GM18520 (cell line): ENCODE measurements at regions not wholly inside any gene's neighbourhood (a gene's known extent, or its start where the extent isn't known, plus 50 kb on each side); places are given as distances from the start of the nearest gene placed in this dataset.

Experiments used
- ATAC-seq: cut with Tn5 transposase; IDR thresholded peaks from one replicate; pipeline ENCODE4 v1.9.1; 2021; ENCODE audit not compliant: unreplicated experiment

DNA sequence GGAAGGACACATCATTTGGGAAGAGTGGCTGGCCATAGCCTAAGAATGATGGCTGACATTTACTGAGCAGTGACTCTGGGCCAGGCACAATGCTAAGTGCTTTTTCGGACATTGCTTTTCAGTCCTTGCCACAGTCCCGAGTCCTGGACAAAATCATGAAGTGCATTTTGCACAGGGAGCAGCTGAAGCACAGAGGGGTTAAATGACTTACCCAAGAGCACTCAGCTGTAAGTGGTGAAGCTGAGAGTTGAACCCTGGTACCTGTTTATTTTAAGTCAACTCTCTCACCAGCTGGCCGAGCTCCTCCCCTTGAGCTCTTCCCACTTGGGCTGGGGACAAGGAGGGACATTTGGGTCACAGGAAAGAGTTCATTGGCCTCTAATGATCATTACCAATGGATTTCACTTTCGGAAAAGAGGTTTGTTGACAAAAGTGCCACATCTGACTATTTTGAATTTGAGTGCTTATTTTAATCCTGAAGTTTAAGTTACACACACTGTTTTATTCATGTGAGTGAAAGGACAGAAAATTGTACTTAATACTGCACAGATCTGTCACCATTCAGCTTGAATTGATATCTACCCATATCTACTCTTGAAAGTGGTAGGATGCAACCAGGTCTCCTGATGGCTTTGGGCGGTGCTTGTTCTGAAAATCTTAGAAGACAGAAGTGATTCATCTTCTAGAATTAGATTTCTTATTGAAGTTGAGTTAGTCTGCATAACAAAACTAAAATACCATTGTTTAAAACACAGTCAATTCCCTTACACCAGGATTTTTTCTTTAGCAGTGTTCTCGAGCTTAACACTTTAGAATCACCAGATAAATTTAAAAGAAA lies 368.7 kb upstream of the PROK2 start:
- ATAC-seq: no peak

DNA sequence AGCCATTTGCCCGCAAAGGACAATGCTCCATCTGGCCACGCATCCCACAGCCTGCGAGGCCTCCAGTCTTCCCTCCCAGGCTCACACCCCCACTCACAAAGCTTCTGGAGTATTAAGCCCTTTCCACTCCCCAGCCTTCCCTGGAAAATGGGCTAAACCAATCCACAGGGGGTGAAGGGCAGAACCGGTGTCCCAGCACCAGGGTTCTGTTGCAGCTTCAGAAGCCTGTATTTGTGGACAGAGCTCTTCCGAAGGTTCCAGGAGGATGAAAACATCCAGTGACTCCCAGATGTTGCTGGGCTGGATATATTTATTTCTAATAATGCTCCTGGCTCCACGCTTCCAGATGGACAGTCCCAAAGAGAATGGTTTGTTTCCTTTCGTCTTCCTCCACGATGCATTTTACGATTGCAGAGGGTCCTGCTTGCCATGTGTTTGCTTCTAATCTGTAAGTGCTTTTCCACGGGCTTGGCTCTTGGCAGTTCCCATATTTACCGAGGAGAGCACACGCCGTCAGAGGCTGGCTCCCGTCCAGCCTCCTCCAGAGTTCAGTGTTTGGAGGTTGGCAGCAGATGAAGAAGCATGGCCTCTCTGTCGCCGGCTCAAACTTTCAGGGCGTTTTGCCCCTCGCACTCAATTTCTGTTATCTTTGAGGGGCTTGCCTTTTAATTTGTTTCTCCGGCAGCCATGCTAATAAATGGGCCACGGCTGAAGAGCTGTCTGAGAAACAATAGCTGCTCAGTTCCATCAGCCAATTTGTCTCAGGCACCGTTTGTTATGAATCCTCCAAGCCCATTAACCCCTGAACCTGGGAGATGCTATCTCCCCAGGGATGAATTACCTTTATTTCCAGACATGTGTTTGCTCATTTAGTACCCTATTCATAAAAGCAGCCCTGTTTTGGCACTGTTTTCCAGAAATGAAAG lies 367.9 kb upstream of the PROK2 start:
- ATAC-seq: no peak

DNA sequence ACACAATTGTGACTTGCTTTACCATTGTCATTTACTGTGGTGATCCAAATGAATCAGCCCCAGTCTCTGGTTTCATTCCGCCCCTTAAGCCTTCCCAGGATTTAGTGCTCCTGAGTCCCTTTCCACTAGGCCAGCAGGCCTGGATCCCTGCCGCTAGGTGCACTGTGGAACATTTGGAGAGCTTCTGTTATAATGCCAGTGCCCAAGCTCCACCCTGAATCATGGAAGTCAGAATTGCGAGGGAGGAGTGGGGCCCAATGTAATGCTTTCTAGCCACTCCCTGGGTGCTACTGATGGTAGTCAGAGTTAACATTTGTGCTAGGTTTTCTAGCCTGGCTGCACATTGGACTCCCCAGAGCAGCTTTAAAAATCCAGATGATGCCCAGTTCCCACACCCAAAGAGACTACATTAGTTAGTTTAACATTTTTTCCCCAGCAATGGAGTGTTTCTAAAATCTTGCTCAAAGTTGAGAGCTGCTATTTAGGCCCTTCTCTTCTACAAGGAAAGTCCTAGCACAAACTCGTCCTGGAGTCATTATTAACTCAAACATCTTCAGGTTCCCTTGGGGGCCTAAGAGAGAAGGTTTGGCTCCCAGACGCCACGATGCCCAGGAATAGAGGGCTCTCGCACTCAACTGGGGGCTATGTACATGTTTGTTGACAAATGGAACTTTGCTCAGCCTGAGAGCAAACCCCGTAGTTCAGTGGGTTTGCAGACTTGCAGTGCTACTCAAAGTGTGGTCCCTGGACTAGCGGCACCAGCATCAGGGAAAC lies 366.7 kb upstream of the PROK2 start:
- ATAC-seq: no peak

DNA sequence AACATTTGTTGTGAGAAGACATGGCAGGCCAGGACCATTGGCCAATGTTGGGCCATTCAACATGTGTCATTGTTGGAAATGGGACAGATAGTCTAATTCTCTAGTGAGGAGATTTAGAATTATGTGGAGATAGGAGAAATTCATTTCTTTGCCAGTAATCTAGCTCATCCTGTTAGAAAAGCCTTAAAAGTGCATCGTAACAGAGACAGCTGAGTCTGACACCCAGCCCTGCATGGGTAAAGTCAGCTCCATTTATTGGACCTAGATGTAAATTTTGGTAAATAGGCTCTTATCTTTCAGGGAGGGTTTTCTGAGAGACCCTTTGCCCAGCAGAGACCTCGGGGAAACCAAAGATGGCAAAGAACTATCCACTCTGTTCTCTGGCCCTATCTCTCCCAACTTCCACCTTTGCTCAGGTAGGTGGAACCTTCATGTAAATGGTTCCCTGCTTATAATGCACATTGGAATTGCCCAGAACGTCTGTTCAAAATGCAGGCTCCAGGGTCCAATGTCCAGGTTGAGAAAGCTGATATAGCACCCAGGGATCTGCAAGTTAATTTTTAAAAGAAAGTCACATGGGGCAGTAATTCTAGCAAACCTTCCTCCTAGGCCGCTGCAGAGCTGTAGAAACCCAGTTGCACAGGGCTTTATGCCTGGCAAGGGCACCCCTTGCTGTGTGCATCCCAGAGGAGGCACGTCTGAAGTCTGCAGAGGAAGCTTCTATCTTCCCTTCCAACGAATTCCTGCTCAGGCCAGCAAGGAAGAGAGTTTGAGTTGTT lies 365.9 kb upstream of the PROK2 start:
- ATAC-seq: no peak

DNA sequence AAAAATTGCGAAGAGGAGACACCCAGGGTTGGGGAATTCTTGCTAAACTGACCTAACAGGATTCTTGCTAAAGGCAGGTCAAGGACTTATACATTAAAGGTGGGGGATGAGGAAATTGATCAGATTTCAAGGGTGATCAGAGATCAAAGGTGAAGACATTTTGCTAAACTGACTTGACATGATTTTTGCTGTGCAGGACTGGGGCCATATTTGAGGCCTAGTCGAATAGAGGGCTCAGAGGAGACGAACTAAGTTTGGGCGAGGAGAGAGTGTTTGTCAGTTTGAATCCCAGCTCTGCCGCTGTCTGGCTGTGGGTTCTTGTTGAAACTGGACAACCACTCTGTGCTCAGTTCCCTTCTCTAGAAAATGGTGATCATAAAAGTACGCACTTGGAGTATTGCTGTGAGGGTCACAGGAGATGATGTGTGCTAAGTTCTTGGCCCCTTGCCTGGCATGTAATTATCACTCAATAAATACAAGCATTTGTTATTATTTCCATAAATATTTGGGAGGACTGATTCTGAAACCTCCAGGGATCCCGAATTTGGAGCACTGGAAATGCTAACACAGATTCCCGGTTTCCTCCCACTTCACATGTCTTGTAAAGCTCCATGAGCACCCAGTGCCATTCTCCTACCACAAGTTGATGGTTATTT lies 364.8 kb upstream of the PROK2 start:
- ATAC-seq: no peak

DNA sequence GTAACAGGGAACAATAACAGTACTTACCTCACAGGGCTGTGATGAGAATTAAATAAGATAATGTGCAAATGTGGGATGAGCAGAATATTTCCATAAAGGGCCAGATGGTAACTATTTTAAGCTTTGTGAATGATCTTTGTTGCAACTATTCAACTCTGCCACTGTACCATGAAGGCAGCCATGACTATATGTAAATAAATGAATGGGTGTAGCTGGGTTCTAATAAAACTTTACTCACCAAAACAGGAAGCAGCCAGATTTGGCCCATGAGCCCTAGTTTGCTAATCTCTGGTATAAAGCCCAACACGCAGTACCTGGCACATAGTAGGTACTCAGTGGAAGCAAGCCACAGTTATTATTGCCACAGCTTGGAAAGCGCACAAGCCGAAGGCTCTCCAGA lies 362.7 kb upstream of the PROK2 start:
- no peak for ATAC-seq

DNA sequence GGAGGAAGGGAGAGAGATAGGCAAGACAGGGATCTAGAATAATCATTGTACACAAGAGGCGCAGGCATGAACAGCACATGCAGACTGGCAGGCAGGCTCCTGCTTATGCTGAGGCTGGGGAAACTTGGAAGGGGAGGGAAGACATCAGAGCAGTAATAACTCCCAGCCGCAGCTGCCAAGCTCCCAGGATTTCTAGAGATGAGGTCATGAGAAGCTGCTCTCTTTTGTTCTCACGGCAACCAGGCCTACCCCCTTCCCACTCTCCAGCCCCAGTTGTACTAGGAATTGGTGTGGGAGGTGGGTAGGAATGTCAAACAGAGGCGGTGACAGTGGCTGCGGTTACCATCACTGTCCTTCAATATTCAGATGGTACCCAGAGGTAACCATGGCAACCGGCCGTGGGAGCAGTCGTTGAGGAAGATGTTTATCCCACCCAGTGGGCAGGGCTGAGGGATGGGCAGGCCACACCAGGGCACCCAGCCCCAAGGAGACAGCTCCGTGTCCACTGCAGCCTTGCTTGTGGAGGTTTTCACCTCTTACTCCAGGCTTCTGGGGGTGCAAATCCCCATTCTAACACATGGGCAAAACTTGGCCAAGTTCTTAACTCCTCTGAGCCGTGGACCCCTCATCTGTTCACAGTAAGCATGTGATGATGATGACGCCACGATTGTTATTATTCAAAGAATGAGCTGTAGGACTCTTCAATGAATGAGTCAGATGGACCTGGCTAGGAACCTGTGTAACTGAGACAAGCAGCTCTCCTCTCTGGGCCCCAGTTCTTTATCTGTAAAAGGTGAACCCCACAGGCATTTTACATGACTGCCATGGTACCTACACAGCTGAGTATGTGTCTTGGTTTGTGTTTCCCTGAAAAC lies 360.8 kb upstream of the PROK2 start:
- no peak for ATAC-seq

DNA sequence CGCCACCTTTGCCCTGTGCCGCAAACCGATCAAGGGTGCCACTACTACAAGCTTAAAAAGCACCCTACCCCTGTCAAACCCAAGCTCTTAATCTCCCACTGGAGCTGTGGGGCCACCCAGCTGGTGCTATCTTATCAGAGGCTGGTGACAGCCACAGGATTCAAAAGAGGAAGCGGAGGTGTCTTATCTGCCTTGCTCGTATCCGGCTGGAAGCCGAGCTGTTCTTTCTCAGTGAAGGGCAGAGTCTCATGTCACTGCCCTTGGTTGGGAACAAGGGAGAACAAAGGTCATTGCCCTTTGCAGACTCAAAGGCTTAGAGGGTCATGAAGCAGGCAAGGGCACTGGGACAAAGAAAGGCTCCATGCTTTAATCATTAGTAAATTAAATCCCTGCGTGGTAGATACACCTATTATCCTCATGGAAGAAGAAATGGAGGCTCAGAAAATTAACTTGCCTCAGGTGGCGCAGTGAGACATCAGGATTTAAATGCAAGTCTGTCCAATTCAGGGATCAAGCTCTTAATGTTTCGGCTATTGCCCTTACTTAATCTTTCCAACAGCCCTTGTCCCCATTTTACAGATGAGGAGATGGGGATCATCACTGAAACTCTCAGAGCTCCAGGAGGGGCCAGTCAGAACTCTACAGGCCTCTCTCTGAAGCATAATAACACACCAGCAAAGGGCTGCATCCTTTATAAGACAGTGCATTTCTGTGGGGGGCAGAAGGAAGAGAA lies 360.0 kb upstream of the PROK2 start:
- ATAC-seq: no peak

DNA sequence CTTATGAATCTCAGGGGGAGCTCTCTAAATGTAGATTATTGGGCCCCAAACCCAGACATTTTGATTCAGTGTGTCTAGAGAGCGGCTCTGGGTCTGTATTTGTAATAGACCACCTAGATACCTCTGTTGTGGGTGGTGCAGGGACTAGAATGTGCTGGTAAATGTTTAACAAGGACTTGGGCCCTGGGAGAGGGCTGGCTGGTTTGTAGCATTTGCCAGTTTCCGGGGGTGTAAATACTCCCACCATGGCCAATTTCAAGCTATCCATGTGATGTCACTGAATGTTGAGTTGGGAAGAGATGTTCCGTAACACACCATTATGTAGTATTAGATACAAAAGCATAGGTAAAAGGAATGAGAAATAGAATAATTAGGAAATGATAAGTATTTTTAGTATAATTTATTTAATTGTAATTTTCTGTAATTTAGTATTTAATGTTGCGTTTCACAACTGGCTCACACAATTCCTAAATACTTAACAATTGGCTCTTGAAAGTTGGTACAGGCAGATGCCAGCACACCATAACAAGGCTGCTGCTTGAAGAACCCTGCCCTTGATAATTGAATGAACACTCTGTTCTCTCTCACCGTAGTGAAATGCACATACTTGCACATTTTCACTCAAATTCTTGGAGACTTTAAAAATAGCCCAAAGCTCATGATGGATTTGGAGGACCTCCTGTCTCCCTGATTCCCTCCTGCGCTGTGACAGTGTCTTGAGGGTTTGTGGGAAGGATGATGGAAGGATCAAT lies 359.2 kb upstream of the PROK2 start:
- no peak for ATAC-seq

DNA sequence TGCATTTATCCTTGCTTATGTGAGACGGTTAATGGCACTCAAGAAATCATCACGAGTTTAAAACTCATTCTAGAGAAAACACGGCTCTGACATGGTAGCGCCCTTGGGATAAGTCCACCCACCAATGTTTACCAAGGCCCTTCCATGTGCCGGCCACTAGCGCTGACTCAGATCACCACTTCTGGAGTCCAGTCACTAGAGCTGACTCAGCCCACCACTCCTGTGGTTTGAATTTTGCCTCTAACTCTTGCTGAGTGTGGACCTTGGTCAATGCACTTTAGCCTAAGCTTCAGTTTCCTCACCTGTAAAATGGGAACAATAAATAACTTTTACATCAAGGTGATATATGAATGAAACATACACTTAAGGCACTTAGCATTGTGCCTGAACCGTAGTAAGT lies 358.4 kb upstream of the PROK2 start:
- ATAC-seq: no peak

DNA sequence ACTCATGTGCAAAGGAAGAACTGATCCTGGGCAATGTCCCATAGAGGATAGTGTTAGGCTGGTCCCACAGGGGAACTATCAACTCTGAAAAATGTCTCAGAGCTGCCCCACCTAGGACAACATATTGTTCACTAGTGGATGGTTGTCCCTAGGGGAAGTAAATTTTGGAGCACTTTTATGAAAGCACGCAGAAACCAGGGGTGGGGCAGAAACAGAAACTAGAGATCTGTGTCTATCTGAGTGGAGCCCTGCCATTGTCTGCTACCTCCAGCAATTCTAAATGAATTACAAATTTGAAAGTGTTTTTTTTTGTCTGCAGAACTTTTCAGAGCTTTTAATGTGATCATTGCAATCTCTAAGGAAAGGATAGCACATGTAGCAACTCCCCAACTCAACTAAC lies 357.1 kb upstream of the PROK2 start:
- no peak for ATAC-seq

DNA sequence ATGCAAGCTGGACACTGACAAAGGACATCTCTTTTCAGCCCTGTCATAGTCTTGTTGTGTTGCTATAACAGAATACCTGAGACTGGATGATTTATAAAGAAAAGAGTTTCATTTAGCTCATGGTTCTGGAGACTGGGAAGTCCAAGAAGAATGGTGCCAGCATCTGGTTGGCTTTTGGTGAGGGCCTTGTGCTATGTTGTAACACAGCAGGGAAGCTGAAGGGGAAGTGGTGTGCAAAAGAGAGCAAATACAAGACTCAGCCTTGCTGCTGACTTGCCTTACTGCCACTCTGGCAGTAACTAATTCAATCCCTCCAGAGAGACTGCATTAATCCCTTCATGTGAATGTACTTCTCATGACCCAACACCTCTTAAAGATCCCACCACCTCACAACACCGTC lies 356.3 kb upstream of the PROK2 start:
- ATAC-seq: no peak

DNA sequence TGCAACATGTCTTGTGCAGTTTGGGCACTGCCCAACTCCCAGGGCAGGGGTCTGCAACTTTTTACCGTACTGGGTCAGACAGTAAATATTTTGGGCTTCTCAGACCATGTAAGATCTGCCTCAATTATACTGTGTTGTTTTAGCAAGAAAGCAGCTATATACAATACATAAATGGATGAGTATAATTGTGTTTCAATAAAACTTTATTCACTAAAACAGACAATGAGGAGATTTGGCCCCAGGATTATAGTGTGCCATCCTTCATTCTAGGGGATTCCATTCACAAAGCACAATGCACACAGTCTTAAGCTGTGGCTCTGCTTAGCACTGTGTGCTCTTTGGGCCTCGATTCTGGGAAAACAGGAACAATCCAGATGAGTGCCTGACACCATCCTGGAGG lies 354.4 kb upstream of the PROK2 start:
- no peak for ATAC-seq

DNA sequence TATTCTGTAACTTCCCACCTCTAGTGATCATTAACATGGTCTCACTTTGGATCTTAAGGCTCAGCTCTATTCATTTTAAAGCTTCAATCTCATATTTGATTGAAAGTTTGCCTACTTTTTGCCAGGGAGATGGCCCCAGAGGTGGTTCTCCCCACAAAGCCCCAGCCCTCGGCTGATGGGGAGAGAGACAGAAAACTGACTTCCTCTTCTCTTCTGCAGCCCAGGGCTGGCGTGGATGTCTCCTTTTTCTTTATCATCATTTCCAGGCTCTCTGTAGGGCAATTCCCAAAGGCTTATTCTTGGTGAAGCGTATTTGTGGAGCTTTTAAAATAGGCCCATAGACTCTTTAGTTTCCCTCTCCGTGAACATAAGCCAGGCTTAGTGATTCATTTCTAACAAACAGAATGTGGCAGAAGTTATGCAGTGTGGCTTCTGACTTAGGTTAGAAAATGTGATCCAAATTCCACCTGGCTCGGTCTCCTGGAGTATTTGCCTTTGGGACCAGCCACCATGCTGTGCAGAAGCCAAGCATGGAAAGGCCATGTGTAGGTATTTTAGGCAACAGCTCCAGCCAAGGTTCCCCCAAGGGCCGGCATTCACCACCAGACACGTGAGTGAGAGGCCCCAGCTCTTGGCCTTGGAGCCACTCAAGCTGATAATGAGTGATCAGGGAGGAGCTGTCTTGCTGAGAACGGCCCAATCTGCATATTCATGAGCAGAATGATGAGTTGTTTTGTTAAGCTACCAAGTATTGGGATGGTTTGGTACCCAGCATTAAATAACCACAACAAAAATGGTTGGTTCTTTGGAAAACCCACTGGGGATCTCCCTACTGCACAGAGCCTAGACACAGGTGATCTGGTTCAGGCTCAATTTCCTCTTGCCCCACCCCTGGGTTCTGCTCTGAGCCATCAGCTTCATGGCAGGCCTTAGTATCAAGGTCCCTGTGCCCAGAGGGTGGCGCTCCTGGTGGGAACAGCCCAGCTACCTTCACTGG lies 353.2 kb upstream of the PROK2 start:
- ATAC-seq: peak; percentile 54

DNA sequence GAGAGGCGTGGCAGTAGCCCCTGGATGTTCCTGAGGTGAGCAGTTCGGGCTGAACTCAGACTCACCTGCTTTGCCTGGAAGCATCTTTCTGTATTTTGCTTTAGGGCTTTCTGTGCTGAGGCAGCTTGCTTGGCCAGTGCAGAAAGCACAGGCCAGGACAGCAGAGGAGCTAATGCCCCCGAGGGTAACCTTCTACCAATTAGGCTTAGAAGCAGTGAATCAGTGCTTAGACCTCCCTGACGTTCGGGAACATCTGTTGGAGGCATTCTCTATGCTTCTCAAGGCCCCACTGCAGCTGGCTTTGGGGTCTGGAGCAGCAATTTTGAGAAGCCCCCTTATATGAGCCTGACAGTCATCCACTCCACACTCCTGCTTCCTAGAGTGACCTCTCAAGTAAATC lies 350.7 kb upstream of the PROK2 start:
- ATAC-seq: no peak

DNA sequence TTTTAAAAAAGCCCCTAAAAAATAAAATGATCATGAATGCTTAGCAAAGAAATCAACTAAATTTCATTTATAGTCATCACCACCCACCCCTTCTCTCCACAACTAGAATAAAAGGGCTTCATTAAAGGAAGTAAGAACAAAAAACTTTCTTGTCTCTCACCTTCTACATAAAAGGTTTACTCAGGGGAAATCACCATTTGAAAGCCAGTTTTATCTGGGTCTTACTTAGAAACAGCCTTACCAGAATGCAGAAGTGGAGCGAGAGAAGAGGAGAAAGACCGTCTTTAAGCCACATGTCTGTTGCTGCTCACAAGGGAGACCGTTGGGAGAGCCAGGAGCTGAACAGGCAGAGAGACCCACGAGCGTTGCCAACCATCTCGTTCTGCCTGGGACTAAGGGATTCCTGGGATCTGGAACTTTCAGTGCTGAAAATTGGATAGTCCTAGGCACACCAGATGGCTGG lies 350.1 kb upstream of the PROK2 start:
- ATAC-seq: no peak
